Dedifferentiated amniotic fluid mesenchymal stem cell (primary cell): ENCODE measurements at regions not wholly inside any gene's neighbourhood (a gene's known extent, or its start where the extent isn't known, plus 50 kb on each side); places are given as distances from the start of the nearest gene placed in this dataset.
"Not testable (repeated sequence)": the region's sequence is repeated elsewhere in the genome, so short reads cannot be mapped to it uniquely, and the experiment has no call there.

Experiments used
- DNase-seq: peaks from one replicate; pipeline ENCODE4 v3.0.0-alpha.2; 2016; ENCODE audit errors: extremely low spot score

GRCh38 chr3:30297112-30297511 is 309.3 kb upstream of the TGFBR2 start:
- no peak for DNase-seq

DNA sequence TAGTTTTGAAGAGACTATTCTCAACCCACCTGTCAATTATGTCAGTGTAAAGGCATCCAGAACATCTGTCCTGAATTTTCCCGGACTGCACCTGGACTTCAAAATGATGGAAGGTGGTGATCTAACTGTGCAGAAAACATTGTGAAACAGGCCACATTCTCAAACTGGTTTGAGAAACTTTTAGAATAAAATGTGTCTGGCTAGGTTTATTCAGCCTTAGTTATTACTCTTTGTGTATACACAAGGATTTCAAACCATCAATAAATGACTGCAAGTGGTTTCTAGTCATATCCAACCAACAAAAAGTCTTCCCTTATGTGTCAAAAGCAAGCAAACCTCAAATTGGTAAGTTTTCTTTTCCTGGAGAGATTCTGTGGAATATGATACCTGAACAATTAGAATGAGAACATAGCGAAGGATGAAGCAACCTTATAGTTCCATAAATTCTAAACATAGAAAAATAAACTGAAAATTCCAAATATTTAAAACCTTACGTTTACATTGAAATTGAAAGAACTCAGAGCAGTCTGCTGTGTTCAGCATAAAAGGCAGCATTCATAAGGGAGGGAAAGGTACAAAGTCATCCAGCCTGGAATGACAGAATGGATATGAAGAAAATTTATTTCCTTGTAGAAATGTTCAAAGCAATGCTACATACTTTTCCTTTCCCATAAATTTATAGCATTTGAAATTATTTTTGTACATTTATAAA is 306.6 kb upstream of the TGFBR2 start:
- DNase-seq = no peak

DNA sequence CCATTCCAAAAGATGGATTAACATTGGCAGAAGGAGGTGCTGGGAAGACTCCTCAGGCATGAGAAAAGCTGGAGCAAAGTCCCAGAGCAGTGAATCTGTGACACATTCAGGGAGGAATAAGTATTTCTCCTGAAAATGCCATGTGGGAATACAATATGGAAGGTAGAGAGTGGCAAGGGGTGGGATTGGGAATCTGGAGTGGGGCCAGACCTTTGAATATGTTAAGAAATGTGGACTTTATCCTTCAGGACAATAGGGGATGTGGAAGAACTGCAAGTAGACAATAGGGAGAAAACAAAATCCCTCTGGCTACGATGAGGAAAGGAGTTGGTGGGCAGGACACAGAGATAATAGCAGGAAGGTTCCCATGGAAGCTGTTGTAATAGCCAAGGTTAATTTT is 305.6 kb upstream of the TGFBR2 start:
- DNase-seq = no peak

DNA sequence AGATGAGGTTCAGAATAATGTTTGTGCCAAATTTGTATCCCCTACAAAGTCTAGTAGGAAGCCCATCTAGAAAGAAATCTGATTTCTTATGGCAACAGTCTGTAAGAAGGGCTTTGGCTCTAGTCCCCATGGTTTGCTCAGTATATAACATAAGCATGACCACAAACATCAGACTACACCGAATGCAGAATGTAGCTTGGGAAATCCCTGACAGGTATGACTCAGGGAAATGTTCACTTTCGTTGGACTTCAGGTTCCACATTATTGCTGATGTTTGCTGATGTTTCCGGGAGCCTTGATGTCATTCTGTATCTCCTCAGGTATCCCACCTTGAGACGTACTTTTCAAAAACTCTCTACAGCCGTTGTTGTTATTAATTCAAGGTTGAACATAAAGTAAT is 304.4 kb upstream of the TGFBR2 start:
- no peak for DNase-seq

GRCh38 chr3:30303770-30304169 is 302.6 kb upstream of the TGFBR2 start:
- DNase-seq = no peak

GRCh38 chr3:30305021-30305420 is 301.4 kb upstream of the TGFBR2 start:
- DNase-seq = no peak

- DNase-seq = no peak
These were observed 299.5 kb upstream of the TGFBR2 start for GRCh38 chr3:30306896-30307295.

DNA sequence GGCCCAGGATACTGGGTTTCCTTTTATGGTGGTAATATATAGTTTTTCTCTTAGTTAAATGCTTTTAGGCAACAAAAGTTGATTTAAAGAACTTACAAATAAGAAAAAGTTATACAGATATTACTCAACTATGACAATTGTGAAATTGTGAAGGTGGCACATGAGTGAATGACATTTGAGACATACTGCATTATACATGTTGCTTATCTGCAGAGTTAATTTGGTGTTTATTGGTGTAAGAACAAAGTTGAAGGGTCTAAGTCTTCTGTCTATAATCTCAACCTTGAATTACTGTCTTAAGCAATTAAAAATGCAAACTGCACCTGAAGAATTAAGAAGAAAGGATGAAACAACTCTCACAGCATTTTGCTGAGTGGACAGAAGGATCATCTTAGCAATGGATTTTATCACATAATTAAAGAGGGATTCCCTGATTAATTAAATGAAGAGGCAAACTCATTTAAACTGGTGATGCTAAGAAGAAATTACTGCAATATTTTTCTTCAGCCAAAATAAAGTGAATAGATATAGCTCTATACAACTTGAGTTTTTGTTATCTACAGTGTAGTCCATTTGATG is 298.9 kb upstream of the TGFBR2 start:
- no peak for DNase-seq

DNA sequence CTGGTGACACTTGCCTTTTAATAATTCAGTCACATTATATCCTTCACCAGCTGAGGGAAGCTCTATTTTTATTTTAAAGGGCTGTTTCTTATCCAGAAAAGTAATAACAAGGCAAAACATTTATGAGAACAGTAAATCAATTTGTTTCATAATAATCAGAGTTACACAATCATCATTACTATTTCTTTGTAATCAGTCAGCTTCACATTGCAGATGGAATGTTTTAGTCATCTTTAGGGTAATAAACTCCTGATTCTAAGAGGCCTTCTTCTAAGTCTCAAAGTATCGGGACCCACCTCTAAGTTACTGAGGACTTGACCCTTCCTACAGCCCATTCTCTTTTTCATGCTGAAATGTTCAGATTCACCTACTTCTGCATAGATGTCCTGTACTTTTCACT is 298.3 kb upstream of the TGFBR2 start:
- no peak for DNase-seq

DNA sequence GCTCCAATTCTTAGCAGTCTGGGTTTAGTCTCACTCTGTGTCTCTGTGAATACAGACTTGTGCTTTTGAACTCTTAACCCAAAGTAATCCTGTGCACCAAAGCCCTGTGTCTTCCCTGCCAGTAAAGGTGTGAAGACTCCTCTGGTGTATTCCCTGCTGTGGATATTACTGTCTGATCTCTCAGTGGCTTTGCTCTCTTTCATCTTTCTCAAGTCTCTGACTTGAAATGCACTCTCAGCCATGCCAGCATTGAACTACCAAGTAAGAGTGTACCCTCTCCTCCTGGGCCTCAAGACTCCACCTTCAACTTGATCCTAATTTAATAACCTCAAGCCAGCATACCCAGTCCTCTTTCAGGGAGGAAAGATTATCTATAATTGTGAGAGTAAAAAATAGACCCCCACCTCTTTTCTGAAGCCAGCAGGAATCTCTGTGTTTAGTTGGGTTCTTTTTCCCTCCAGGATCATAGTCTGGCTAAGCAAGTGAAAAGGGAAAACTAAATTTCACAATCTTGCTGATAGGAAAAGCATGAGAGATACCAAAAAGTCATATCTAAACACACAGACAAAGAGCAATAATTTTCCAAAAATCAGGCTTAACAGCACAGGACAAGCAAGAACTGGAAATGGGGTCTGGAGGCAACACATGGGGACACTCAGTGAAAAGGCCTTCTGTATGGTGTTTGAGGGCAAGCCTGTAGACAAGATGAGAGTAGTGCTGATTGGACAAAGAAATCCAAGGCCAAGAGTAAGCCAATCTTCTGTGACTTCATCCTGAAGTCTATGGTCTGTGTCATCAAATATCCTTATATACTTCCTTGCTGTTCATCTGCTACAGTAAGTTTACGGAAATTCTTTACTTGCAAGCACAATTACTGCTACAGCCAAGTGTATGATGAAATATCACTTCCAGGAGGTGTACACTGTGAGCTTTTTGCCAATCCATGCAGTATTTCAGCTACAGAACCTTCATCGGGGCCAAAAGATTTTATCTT is 296.1 kb upstream of the TGFBR2 start:
- no peak for DNase-seq

DNA sequence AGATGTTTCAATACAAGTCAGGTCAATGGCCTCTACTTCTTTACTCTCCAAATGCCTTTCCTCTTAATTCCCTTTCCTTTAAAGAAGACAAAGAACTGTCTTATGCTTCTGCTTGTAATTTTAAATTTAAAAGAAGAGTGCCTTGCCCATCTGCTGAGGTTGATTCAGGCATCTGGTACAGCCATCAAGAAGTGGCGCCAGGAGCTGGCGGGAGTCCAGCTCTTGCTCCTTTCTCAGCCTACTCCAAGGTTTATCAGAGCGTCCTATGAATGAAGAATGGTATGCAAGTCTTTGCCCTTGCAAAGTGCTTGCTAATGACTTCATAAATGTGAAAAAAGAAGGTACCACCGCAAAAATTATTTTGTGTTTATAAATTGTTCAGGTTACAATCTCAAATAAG is 294.6 kb upstream of the TGFBR2 start:
- no peak for DNase-seq

DNA sequence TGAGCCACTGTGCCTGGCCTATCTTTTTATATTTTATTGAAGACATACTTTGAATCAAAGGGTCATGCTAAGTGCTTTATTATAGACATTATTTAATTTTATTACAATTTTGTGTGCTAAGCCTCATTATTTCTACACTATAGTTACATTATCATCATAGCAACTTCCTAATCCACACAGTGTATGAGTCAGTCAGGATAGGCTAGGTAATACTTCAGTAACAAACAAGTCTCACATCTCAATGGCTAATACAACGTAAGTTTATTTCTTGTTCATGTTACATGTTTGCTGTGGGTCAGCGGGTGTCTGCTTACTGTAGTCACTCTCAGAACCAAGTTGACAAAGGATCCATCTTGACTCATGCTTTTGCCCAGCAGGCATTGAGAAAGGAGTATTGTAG is 292.6 kb upstream of the TGFBR2 start:
- no peak for DNase-seq

DNA sequence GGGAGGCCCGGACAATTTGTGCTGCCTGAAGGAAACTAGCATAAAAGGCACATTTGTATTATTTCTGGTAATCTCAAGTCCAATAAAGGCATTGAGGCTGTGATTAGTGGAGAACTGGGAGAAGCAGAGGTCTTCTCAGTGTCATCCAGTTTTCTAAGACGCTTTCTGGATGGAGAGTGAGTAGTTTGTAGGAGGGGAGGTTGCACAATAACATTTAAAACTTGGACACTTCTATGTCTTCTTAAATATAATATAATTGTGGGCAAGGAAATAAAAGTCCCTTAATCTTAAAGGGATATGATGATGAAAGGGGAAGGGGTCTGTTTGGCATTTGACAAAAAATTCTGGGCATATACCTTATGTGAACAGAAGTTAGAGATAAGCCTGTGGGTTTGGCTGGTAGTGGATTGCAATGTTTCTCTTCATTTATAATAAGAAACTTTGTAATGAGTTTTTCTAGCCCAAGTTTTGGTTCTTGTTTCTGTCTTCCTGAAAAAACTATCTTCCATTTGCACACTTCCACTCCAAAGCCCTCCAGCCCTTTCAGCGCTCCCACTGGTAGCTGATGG is 291.6 kb upstream of the TGFBR2 start:
- DNase-seq = no peak

DNA sequence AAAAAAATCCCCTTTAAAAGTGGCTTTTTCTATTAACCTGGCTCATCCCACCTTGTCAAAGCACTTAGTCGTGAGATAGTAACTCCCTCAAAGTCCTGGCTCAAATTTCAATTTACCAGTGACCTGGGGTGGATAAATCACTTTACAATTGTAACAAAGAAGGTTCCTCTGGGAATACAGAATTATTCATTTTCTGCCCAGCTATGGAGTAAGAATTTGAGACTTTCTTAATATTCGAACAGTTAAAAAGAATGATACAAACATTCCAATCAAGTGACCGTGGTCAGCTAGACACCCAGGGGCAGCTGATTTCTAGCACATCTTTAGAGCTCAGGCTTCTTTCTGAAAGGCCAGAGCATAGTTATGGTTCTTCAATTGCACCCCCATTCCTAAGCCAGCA is 291.0 kb upstream of the TGFBR2 start:
- peak; percentile 26 for DNase-seq

DNA sequence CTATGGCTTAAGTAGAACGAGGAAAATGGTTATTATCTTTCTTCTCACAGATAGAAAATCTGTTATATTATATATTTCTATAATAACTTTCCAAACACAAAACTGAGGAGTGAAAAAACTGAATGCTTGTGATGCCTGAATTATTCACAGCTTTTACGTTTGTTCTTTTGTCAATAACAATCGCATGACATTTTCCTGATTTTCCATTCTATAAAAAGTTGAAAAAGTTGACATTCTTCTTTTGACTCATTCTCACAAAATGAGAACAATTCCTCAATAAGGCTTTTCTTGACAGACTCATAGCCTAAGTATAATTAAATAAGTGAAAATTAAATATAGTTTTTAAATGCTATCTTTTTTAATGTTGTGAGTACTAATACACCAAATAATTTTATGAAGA is 288.8 kb upstream of the TGFBR2 start:
- DNase-seq = no peak

DNA sequence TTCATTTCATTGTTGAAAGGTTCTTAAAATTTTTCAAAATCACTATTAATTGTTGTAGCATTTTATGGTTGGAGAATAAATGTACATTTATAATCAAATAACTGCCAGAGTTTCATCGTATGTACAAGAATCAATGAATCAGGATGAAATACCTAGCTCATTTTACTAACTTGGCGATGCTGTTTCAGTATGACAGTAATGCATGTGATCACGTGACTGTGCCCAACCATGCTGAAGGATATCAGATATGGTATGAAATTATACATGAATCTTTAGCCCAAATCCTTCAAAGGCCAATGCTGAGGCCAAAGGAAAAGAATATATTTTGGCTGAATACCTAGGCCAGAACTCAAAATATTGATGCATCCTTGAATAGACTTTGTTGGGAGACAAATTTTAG is 288.3 kb upstream of the TGFBR2 start:
- DNase-seq = no peak

- peak; percentile 44 for DNase-seq
These were observed 286.7 kb upstream of the TGFBR2 start for GRCh38 chr3:30319713-30320112.

GRCh38 chr3:30320392-30320791 is 286.0 kb upstream of the TGFBR2 start:
- DNase-seq = no peak

- no peak for DNase-seq
These were observed 285.3 kb upstream of the TGFBR2 start for GRCh38 chr3:30321065-30321464.

DNA sequence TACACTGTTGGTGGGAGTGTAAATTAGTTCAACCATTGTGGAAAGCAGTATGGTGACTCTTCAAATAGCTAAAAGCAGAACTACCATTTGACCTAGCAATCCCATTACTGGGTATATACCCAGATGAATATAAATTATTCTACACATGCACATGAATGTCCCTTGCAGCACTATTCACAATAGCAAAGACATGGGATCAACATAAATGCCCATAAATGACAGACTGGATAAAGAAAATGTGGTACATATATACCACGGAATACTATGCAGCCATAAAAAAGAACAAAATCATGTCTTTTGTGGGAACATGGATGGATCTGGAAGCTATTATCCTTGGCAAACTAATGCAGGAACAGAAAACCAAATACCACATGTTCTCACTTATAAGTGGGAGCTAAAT is 282.8 kb upstream of the TGFBR2 start:
- DNase-seq = not testable (repeated sequence)

DNA sequence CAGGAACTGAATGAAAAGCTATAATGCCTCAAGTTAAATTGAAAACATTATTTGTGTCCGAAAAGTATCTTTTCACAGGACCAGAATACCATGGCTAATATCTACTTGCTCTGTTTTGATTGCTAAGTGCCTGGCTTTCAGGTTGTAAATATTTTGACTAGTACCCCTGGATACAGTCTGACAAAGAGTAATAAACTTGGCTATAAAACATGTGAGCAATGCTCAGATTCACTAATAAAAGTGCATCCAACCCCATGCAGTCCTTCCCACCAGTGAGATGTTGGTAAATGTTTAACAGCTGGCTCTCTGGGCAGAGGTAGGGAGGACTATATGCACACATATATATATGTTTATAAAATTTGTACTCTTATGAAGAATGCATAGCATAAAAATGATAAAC is 281.8 kb upstream of the TGFBR2 start:
- DNase-seq = no peak

GRCh38 chr3:30327976-30328375 is 278.4 kb upstream of the TGFBR2 start:
- DNase-seq = not testable (repeated sequence)
